Body of pancreas (tissue), 4 donors: ENCODE measurements at regions not wholly inside any gene's neighbourhood (a gene's known extent, or its start where the extent isn't known, plus 50 kb on each side); places are given as distances from the start of the nearest gene placed in this dataset.

ENCODE experiments used
- ATAC-seq: fragments of 150-250 bp; one replicate; pipeline ENCODE4 v1.9.1; 2016
- DNase-seq, 4 donors: peaks; one replicate each; pipeline ENCODE4 v3.0.0-alpha.2; 2019
- H3K27ac ChIP-seq, 4 donors: fragments of 200-600 bp; sonication (generic); 1 replicate in 3 of 4; 2 replicates in 1 of 4; pipeline versions ENCODE4 v1.5.1 to v1.6.1; 2016 to 2019; ENCODE audit warnings: mild to moderate bottlenecking in 1 of 4, mixed read lengths in 1 of 4, moderate library complexity in 1 of 4
- H3K27me3 ChIP-seq, 2 donors: fragments of 200-600 bp; sonication (generic); one replicate each; pipeline ENCODE4 v1.6.0; 2016; ENCODE audit warnings: mild to moderate bottlenecking in 1 of 2
- H3K36me3 ChIP-seq, 2 donors: fragments of 200-600 bp; sonication (generic); replicated peaks in 1 of 2; 2 replicates each; pipeline ENCODE4 v1.5.1; 2016; ENCODE audit warnings: low read depth in 2 of 2; ENCODE audit not compliant: insufficient read depth in 1 of 2
- H3K4me1 ChIP-seq: fragments of 200-600 bp; sonication (generic); one replicate; pipeline ENCODE4 v1.6.0; 2016
- H3K4me3 ChIP-seq, 2 donors: fragments of 200-600 bp; sonication (generic); 1 replicate in 1 of 2; 2 replicates in 1 of 2; pipeline ENCODE4 v1.5.1; 2016 to 2019
- H3K9me3 ChIP-seq, 3 donors: fragments of 200-600 bp; sonication (generic); 1 replicate in 2 of 3; 2 replicates in 1 of 3; pipeline ENCODE4 v1.5.1; 2016
- POLR2A ChIP-seq, 3 donors: fragments of 450-650 bp; IDR thresholded peaks; one replicate each; pipeline ENCODE4 v1.6.1; 2016; ENCODE audit warnings: antibody characterized with exemption in 3 of 3, mild to moderate bottlenecking in 2 of 3
- WGBS, 2 donors: methylation state at CpG; one replicate each; pipeline ENCODE4 v1.1.5; 2017; 5-methylcytosine and 5-hydroxymethylcytosine counted together
- intact Hi-C: fragments of 100-400 bp; cut with DNase I; formaldehyde crosslinking; loops from one replicate; pipeline ENCODE4 v1.15.1; 2023
- TF ChIP-seq, protein P1 (sequence below), 7 experiments: fragments of 450-650 bp in 4 of 7; fragments of 200-600 bp in 3 of 7; sonication (generic) in 3 of 7; IDR thresholded peaks; one replicate each; pipeline ENCODE4 v1.5.1; 2016 to 2019; ENCODE audit warnings: antibody characterized with exemption in 7 of 7

DNA sequence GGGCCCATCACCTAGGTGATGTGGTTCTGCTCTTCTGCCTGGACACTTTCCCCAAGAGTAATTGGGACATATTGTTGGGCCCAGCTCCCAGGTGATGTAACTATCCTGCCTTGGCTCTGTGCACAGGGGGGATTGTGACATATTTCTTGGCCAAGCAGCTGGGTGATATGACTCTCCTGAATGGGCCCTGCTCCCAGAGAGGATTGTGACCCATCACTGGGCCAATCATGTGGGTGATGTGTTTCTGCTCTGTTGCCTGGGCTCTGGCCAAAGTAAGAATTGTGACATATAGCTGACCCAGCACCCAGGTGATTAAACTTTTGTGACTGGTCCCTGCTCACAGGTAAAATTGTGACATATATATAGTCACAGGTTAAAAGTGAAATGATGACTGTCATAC, 1904.9 kb downstream of the TP53TG3F start:
- ATAC-seq = no peak

DNA sequence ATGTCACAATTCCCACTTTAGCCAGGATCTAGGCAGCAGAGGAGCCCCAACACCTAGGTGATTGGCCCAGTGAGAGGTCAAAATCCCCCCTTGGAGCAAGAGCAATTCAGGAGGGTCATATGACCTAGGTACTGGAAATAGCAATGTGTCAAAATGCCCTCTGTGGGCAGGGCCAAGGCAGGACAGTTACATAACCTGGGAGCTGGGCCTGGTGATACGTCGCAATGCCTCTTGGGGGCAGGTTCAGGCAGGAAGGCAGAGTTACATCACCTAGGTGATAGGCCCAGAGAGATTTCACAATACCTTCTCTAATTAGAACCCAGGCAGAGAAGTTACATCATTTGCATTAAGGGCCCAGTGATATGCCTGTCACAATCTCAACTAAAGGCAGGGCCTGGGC, 1906.3 kb downstream of the TP53TG3F start:
- no peaks in the 10 kb centered on the region for H3K4me1 ChIP-seq
- H3K27me3 ChIP-seq = no peaks in the 10 kb centered on the region
- TF ChIP-seq, protein P1, sequence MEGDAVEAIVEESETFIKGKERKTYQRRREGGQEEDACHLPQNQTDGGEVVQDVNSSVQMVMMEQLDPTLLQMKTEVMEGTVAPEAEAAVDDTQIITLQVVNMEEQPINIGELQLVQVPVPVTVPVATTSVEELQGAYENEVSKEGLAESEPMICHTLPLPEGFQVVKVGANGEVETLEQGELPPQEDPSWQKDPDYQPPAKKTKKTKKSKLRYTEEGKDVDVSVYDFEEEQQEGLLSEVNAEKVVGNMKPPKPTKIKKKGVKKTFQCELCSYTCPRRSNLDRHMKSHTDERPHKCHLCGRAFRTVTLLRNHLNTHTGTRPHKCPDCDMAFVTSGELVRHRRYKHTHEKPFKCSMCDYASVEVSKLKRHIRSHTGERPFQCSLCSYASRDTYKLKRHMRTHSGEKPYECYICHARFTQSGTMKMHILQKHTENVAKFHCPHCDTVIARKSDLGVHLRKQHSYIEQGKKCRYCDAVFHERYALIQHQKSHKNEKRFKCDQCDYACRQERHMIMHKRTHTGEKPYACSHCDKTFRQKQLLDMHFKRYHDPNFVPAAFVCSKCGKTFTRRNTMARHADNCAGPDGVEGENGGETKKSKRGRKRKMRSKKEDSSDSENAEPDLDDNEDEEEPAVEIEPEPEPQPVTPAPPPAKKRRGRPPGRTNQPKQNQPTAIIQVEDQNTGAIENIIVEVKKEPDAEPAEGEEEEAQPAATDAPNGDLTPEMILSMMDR (IDR thresholded peaks at IDR 0.05) = no peak
- TF ChIP-seq POLR2A (IDR thresholded peaks at IDR 0.05) = no peak
- H3K4me3 ChIP-seq = no peak overlapping the region
- DNase-seq = no peak
- H3K36me3 ChIP-seq = no peaks in the 10 kb centered on the region
- WGBS, 2 donors = 55 to 86% methylated on average over 2 of the region's 2 CpGs
- no peak overlapping the region for H3K27ac ChIP-seq
- intact Hi-C loops = no loop called here
- no peak for ATAC-seq
- no peaks in the 10 kb centered on the region for H3K9me3 ChIP-seq

More for the DNA sequence above, 1904.9 kb downstream of the TP53TG3F start:
- no peak for DNase-seq
- H3K27ac ChIP-seq = no peak overlapping the region
- H3K4me3 ChIP-seq = no peak overlapping the region
- no peaks in the 10 kb centered on the region for H3K4me1 ChIP-seq
- no peak for TF ChIP-seq POLR2A (IDR thresholded peaks at IDR 0.05)
- TF ChIP-seq, protein P1 (IDR thresholded peaks at IDR 0.05) = no peak
- H3K27me3 ChIP-seq = no peaks in the 10 kb centered on the region
- no peaks in the 10 kb centered on the region for H3K9me3 ChIP-seq
- no peaks in the 10 kb centered on the region for H3K36me3 ChIP-seq
- intact Hi-C loops = no loop called here

DNA sequence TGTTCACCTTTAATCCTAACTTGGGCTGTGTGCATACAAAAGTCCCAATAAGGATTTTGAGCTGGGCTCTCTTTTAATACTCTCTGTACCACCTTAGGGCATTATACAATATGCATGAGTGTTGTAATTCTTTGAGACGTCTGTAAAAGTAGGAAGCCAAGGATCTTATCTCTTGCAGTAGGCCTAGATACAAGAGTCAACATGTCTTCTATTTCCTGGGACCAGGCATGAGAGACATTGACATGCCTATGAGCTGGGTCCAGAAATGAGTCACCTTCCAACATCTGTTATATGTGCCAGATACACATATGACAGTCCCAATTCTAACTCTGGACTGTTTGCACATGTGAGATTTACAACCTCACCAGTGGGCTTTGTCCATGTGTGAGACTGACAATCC, 1911.2 kb downstream of the TP53TG3F start:
- ATAC-seq = no peak
- WGBS, 2 donors = 25 to 30% methylated on average over 1 of the region's 1 CpG

GRCh38 chr16:35377142-35377541, 1917.7 kb downstream of the TP53TG3F start:
- Histone ChIP-seq H3K4me1 (no peaks in the 10 kb centered on the region), H3K27me3 (no peaks in the 10 kb centered on the region), H3K9me3 (no peaks in the 10 kb centered on the region), H3K4me3 (no peak overlapping the region), H3K27ac (no peak overlapping the region), H3K36me3 (no peaks in the 10 kb centered on the region)
- intact Hi-C loops = no loop called here
- TF ChIP-seq POLR2A (IDR thresholded peaks at IDR 0.05) = no peak
- TF ChIP-seq, protein P1 (IDR thresholded peaks at IDR 0.05) = no peak
- no peak for ATAC-seq
- DNase-seq = no peak
- WGBS, 2 donors = 28 to 34% methylated on average over 2 of the region's 2 CpGs

More for the DNA sequence above, 1911.2 kb downstream of the TP53TG3F start:
- TF ChIP-seq, protein P1 (IDR thresholded peaks at IDR 0.05) = no peak
- TF ChIP-seq POLR2A (IDR thresholded peaks at IDR 0.05) = no peak
- no peaks in the 10 kb centered on the region for H3K9me3 ChIP-seq
- intact Hi-C loops = no loop called here
- H3K27ac ChIP-seq = no peak overlapping the region
- H3K4me1 ChIP-seq = no peaks in the 10 kb centered on the region
- no peaks in the 10 kb centered on the region for H3K27me3 ChIP-seq
- no peak overlapping the region for H3K4me3 ChIP-seq
- H3K36me3 ChIP-seq = no peaks in the 10 kb centered on the region
- no peak for DNase-seq

DNA sequence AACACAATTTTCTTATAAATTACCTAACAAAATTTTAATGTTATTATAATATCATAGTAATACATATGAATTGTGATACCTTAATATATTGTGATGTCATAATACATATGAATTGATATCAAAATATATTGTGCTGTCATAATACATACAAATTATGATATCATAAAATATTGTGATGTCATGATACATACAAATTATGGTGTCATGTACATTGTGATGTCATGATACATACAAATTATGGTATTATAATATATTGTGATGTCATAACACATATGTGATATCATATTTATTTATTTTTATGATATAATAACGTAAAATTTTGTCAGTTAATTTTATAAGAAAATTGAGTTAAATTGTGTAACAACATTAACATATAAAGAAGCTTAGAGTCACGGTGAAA, 1927.2 kb downstream of the TP53TG3F start:
- Histone ChIP-seq H3K27ac (no peak overlapping the region), H3K36me3 (no peaks in the 10 kb centered on the region), H3K9me3 (no peaks in the 10 kb centered on the region), H3K27me3 (no peaks in the 10 kb centered on the region), H3K4me1 (no peaks in the 10 kb centered on the region), H3K4me3 (no peak overlapping the region)
- 38 to 47% methylated on average over 2 of the region's 2 CpGs for WGBS, 2 donors
- intact Hi-C loops = no loop called here
- ATAC-seq = no peak
- TF ChIP-seq, protein P1 (IDR thresholded peaks at IDR 0.05) = no peak
- TF ChIP-seq POLR2A (IDR thresholded peaks at IDR 0.05) = no peak
- DNase-seq = no peak
